GM19395 (cell line): ENCODE measurements at regions not wholly inside any gene's neighbourhood (a gene's known extent, or its start where the extent isn't known, plus 50 kb on each side); places are given as distances from the start of the nearest gene placed in this dataset.

Experiments used
- ATAC-seq: cut with Tn5 transposase; IDR thresholded peaks from one replicate; pipeline ENCODE4 v1.9.1; 2021; ENCODE audit warnings: mild to moderate bottlenecking, moderate library complexity; ENCODE audit not compliant: unreplicated experiment

DNA sequence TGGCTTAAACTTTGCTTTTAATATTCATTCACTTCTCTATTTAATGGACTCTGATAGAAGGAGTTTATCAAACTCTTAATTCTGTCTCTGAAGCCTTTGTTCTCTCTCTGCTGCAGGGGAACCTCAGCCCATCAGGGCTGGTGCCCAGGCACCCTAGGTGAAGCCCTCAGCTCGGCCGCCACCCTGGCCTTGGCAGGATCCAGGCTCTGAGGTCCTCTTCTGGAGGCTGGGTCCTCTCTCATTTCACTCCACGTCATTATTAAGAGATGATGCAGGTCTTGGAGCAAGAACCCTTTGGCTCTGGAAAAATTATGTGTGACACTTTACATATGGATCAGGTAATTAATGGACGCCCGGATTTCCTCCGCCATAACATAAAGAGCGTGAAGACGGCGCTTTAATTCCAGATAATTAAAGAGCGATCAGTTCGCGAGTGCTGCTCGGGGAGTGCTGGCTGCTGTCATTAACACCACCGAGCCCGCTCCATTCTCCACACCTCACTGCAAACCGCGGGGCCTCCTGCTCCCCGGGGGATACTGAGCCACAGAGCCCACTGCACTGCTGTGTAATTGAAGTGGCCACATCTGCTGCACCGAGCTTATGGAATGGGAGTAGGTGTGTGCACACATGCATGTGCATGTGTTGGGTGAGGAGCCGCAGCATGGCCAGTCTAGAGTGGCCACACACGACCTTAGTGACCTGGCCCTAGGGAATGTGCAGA lies 259.4 kb upstream of the TNRC6C start:
- ATAC-seq = no peak

DNA sequence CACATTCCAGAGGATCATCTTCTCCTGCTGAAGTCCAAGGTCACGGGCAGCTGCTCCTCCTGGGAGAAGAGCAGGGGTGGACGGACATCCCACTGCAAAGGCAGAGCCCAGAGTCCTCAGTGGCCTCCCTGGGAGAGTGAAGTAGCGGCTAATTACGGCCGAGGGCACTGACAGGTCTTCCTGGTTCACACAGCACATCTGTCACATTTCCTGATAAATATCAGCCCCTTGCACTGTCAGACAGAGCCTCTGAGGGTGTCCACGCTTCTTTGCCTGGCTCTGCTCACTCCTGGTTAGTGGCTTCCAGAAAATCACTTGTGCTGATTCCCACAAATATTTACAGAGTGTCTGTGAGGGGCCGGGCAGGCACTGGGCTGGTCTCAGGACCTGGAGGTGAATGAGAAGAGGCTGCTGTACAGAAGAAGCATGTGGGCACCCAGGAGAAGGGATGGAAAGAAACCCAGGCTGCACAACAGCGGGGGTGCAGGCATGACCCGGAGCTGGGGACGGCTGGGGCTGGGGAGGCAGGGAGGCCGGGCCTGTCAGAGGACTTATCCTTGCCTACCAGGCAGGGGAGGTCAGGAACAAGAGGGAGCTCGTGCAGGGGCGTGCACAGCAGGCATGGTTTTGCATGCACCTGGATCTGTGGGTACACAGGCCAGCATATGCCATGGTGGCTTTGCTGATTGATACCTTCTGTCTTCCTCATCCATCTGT lies 258.2 kb upstream of the TNRC6C start:
- no peak for ATAC-seq

DNA sequence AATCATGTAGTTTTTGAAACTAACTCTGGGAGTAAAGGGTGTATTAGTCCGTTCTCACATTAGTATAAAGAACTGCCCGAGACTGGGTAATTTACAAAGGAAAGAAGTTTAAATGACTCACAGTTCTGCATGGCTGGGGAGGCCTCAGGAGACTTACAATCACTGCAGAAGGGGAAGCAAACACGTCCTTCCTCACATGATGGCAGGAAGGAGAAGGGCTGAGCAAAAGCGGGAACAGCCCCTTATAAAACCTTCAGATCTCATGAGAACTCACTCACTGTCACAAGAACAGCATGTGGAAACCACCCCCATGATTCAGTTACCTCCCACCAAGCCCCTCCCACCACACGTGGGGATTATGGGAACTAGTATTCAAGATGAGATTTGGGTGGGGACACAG lies 256.5 kb upstream of the TNRC6C start:
- ATAC-seq = no peak

DNA sequence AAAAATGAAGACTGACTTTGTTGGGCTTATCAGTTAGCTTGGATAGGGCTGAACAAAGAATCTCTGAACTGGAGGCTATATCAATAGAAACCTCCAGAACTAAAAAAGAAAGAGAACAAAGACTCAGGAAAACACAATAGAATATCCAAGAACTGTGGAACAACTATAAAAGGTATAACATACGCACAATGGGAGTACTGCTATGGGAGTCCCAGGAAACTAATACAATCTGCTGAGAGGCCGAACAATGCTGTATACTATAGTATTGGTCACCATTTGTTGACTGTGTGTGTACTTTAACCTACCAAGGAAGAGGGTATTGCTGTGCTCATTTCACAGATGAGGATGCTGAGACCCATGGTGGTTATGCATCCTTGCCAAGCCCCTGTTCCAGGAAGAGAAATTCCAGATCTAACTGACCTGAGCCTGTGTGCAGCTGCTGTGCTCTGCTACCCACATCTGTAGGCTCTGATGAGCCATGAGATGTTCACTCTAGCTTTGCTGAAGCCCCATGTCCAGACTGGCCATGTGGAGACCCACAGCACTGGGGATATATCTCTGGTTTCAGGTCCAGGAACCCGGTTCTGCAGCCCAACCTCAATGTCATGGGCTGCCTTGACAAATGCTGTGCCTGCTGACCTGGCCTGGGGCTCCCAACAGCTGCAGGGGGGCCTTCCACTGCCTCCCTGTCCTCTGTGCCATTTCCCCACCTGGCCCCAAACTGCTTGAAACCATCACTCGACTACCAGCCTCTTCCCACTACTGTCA lies 254.3 kb upstream of the TNRC6C start:
- ATAC-seq = no peak

DNA sequence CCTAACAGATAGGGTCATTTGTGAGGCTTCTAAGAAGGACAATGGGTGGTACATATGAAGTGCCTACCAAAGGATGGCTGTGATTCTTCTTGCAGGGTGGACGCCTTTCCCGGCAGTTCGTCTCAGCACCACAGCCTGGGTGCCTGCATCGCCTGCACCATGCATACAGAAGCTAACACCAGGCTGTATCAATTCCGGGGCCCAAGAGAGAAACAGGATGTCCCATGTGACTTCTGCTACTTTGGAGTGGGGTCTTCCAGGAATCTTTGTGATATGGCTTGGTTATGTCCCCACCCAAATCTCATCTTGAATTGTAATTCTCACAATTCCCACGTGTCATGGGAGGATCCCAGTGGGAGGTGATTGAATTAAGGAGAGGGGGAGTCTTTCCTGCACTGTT lies 251.6 kb upstream of the TNRC6C start:
- ATAC-seq = no peak

DNA sequence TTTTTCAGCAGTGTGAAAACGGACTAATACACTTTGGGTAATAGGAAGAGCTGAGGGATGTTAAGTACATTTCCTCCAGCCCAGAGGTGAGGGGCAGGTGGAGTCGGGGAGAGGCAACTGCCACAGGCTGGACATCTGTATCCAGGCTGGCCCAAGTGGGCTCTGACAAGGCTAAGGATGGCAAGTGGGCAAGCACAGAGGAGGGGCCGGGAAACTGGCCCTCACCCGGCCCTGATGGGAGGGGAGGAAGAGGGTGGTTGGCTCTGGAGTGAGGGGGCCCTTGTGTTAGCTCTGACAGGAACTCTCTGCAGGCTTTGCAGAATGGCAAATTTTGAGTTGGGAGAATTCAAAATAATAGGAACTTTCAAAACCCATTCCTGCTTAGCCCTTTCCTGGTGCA lies 251.0 kb upstream of the TNRC6C start:
- no peak for ATAC-seq

DNA sequence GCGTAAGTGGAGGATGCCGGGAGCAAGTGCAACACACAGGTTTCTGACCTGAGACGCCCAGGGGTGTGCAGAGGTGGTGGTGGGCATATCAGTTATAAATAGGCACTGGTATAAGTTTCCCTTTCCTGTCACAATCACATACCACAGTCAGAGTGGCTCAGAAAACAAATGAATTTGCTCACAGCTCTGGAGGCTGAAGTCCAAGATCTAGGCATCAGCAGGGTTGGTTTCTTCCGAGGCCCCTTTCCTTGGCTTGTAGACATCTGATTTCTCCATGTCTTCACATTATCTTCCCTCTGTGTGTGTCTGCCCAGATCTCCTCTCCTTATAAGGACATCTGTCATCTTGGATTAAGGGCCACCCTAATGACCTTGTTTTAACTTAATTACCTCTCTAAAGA lies 250.5 kb upstream of the TNRC6C start:
- no peak for ATAC-seq

DNA sequence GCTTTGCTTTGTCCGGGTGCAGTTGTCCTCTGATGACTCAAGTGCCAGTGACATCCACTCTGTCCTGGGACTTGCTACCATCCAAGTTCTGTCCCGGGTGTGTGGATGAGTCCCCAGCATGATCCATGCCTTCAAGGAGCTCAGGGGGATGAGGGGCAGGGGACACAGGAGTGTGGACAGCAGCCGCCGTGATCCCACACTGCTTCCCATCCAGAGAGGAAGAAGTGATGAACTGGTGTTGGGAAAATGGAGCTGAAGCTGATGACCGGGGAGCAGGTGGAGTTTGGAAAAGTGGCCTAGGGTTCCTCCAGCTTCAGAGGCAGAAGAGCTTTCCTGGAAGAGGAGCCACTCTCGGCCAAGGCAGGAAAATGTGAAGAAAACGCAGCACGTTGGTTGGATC lies 249.6 kb upstream of the TNRC6C start:
- no peak for ATAC-seq

DNA sequence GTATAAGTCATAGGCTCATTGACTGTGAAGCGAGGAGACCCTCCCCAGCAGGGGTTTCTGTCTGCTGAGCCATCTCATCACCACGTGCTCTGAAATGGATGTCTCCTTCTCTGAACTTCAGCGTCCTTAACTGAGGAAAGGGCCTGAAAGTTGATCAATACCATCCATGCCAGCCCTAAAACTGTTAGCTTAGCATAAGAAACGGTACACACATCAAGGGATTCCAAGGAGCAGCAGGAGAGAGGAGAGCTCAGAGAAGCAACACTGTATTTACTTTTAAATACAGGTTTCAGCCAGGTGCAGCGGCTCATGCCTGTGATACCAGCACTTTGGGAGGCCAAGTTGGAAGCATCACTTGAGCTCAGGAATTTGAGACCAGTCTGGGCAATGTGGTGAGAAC lies 248.9 kb upstream of the TNRC6C start:
- ATAC-seq = no peak

DNA sequence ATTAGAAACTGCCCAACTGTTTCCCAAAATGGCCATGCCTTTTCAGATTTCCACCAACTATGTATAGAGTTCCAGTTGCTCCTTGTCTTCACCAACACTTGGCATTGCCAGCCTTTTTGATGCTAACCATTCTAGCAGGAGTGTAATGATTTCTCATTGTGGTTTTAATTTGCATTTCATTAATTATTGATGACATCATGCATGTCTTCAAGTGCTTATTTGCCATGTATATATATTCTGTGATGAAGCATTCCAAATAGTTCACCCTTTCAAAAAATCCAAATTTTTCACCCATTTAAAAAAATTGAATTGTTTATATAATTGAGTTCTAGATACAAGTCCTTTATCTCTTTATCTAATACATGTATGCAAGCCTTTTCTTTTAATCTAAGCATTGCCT lies 245.9 kb upstream of the TNRC6C start:
- no peak for ATAC-seq

DNA sequence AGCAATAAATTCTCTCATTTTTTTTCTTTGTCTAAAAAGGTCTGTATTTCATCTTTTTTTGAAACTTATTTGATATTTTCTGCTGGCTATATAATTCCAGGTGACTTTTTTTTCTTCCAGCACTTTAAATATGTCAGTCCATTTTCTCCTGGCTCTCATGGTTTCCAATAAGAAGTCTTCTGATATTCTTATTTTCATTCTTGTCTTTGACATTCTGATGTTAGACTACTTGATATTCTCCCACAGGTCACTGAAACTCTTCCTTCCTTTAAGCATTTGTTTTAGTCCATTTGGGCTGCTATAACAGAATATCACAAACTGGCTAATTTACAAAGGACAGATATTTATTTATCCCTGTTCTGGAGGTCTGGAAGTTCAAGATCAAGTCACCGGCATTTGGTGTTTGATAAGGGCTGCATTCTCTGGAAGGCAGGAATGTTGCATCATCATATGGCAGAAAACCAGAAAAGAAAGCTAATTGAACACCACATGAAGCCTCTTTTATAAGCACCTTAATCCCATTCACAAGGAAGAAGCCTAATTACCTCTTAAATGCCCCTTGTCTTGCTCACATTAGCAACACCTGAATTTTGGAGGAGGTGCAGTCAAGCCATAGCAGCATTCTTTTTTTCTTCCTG lies 242.1 kb upstream of the TNRC6C start:
- ATAC-seq = no peak

DNA sequence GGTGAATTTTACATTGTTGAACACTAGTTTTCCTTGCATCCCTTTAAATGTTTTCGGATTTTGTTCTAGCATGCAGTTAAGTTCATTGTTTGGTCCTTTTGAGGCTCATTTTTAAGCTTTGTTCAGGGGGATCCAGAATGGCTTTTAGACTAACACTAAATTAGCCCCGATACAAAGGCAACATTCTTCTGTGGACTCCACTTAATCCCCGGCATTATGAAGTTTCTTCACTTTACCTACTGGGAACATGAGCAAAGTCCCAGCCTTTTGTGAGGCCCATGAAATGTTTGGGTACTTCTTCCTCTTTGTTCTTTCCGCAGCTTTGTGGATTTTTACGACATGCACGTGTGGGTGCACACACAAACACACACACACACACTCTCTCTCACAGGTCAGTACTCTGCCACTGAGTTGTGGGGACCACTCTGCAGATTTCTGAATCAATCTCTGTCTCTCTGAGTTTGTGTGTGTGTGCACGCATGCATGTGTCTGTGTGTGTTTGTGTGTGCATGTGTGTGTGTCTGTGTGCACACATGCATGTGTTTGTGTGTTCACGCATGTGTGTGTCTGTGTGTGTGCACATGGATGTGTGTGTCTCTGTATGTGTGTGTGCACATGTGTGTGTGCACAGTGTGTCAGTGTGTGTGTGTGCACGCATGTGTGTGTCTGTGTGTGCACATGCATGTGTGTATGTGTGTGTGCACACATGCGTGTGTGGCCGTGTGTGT lies 240.4 kb upstream of the TNRC6C start:
- ATAC-seq = no peak

DNA sequence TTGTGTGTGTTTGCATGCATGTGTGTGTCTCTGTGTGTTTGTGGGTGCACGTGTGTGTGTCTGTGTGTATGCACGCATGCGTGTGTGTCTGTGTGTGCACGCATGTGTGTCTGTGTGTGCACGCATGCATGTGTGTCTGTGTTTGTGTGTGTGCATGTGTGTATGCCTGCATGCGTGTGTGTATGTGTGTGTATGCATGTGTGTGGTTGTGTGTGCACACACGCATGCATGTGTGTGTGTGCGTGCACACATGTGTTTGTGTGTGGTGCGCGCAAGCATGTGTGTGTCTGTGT lies 239.9 kb upstream of the TNRC6C start:
- no peak for ATAC-seq

DNA sequence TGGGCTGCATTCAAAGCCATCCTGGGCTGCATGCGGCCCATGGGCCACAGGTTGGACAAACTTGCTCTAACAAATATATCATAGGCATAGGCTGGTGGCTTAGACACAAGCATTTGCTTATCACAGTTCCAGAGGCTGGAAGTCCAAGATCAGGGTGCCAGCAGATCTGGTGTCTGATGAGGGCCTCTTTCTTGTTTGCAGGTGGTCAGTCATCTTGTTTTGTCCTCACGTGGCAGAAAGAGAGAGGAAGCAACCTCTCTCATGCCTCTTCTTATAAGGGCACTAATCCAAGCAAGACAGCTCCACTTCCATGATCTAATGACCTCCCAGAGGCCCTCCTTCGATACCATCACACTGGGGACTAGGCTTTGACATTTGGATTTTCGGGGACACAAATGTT lies 238.7 kb upstream of the TNRC6C start:
- no peak for ATAC-seq

DNA sequence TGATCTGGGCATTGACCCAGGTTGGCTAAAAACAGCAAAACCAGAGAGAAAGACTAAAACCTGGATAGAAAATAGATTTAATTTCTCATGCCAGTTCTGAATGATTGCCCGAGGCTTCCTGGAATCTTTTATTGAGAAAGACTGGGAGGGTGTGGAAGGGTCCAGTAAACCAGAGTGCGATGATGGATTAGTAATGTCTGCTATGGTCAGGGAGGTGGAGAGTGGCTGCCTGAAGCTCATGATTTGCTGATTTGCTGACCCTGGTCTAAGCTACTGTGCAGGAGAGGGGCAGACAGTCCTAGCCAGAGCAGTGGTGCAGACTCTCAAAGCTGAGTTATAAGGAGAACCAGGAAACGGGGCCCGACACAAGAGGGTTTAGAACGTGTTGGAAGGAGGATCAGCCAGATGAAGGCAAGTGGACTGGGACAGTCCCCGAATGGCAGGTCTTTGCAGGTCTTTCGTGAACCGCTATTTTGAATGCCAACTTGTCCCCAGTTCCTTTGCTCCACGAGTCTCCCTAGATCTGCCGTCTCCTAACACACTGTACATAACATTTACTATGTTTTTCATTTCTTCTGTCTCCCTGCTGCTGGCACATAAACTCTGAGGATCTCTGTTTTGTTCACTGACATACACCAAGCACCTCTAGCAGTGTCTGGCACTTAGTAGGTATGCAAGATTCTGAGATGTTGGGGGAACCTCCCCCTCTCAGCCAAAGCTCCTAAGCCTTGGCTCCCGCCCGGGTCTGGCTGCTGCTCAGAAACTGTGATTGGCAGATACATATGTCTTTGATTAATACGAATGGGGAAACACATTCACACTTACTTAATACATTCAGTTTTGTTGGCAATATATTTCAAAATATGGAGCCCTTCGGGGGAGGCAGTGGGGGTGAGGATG lies 237.3 kb upstream of the TNRC6C start:
- no peak for ATAC-seq

DNA sequence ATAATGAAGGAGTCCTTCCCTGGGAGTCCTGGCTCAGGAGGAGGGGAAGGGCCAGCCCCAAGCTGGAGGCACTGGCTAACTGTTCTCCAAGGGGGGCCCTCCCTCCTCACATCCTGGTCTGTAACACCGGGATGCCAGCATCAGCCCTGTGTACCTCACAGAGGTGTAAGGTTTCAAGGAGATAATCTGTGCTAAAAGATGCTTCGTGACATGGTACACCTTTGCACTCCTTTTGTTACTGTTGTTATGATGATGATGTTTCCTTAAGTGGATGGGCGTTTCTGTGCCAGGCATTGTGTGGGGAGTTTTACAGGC lies 236.7 kb upstream of the TNRC6C start:
- ATAC-seq = no peak

DNA sequence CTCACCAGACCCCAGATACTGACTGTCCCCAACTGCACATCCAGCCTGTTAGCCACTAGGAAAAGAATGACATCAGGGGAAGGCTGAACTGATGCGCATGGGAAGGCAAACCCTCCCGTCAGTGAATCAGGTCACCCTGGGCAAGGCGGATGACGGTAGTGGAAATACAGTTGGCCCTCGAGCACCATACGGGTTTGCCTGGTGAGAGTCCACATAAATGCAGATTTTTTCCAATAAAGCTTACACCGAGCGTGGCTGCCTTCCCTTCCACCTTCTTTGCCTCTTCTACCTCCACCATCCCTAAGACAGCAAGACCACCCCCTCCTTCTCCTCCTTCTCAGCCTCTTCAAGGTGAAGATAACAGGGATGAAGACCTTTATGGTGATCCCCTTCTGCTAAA lies 236.1 kb upstream of the TNRC6C start:
- ATAC-seq = no peak

DNA sequence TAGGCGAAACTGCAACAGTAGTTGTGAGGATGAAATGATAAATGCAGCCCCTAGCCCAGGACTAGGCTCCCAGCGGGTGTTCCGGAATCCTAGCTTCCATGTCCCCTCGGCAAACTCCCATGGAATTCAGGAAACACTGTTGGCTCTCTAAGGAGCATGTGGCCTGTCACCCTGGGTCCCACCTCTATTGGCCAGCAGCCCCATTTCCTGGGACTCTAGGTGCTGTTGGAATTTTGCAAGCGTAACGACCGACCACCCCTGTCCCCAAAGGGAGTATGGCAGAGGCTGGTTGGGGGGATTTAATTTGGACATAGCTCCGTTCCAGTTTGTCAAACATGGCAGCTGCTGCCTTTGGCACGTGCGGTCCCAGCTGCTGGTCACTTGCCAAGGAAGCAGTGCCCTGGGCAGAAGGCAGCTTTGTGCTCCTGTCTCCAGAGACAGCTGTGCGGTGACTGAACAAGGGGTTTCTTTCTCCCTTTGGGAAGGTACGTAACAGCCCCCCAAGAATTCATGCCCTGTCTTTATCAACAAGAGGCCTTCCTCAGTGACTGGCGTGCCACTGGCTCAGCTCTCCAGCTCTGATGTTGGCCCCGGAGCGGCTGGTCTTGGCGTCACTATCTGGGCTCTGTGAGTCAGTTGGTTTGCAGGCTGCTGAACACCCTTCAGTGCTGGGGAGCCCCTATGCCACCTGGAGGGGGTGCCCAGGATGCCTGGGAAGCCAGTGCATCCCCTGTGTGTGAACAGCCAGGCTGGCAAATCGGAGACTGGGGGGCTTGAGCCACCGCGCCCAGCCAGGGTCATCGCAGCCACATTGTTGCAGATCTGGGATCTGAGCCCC lies 235.2 kb upstream of the TNRC6C start:
- no peak for ATAC-seq
